GM18499 (cell line): ENCODE measurements at regions not wholly inside any gene's neighbourhood (a gene's known extent, or its start where the extent isn't known, plus 50 kb on each side); places are given as distances from the start of the nearest gene placed in this dataset.
"Not testable (repeated sequence)": the region's sequence is repeated elsewhere in the genome, so short reads cannot be mapped to it uniquely, and the experiment has no call there.

ENCODE experiments used
- ATAC-seq: cut with Tn5 transposase; IDR thresholded peaks from one replicate; pipeline ENCODE4 v1.9.1; 2021; ENCODE audit warnings: moderate number of reproducible peaks; ENCODE audit not compliant: insufficient read depth, unreplicated experiment

DNA sequence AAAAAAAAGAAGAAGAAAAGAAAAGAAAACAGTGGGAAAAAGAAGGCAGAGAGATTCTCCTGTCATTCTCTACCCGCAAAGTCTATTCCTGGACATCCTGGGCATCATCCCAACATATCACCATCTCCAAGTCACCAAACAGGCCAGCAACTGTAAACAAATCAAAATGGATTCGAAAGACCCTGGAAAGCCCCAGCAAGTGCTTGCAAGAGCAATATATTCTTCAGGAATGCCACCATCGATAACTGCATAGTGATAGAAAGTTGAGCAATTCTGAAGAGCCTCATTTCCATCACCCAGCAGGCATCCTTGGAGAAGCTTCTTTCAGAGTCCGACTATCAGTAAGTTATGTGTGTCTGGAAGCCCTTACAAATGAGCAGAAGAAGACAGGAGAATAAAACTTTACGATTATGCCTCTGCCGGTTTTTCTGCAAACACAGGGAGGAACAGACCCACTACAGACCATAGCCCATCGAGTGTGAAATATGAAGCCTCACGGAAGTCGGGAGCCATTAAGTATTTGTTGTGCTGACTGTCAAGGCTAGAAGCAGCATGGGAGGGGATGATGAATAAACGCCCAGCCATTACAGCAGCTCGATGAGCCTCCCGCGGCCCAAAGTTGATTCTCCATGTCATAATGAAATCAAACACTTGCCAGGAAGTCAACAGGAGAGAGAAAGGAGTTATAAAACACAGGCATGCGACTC, 64.5 kb upstream of the SEC14L1 start:
- ATAC-seq: no peak

DNA sequence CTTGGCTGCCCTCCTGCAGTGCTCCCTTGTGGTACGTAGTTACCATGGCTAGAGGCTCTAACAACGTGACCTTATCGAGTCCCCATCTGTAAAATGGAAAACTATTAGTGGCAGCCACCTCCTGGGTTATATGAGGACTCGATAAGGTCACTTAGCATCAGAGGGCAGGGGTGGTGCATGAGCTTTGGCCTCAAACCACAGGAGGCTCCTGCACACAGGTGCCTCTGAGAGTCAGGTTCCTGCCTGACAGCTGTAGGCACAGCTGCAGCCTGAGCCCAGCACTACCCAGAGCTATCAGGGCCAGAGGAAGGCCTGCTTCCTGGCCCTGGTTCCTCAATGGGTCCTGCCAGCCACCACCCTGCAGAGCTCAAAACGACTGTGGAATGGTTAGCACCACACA, 57.2 kb upstream of the SEC14L1 start:
- ATAC-seq: no peak

DNA sequence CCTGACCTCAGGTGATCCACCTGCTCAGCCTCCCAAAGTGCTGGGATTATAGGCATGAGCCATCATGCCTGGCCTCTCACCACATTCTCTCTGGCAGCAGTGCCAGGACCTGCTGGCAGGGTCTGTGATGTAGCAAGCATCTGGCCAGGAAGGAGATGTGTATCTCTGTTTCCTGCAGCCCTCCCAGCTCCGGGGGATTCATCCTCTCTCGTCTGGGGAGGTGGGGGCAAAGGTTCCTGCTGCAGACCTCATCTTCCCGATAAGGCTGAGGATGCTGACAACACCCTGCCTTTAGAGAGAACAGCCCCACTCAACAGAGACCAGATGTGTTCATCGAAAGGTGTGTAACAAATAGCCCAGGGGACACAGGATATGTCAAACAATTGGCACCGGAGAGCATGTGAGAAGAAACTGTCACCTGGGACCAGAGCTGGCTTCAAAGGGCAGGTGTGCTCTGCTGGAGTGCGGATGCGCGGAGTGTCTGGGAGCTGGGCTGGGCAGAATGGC, 54.8 kb upstream of the SEC14L1 start:
- no peak for ATAC-seq

- ATAC-seq: no peak
Observed at GRCh38 chr17:77086433-77087010, 54.2 kb upstream of the SEC14L1 start.

GRCh38 chr17:77087650-77088454, 52.9 kb upstream of the SEC14L1 start:
- ATAC-seq: no peak

- peak; percentile 84 for ATAC-seq
Observed at GRCh38 chr17:77088455-77089123, 52.2 kb upstream of the SEC14L1 start.

GRCh38 chr17:77089124-77089490, 51.7 kb upstream of the SEC14L1 start:
- ATAC-seq: no peak

- not testable (repeated sequence) for ATAC-seq
Observed at GRCh38 chr17:77089949-77090348, 50.8 kb upstream of the SEC14L1 start.

- ATAC-seq: no peak
Observed at GRCh38 chr17:77090476-77090875, 50.3 kb upstream of the SEC14L1 start.
